ENCODE measurements at regions not wholly inside any gene's neighbourhood (a gene's known extent, or its start where the extent isn't known, plus 50 kb on each side); places are given as distances from the start of the nearest gene placed in this dataset.

- Mint-ChIP-seq H3K27ac (no peak overlapping the region), H3K9me3 (peaks cover 0 to 4% (median 1%) of the 10 kb centered on the region in 3 donors), H3K36me3 (peaks cover 2% of the 10 kb centered on the region), H3K4me3 (no peak overlapping the region), H3K4me1 (no peaks in the 10 kb centered on the region), H3K27me3 (no peaks in the 10 kb centered on the region)
Observed at GRCh38 chr9:16170119-16170518, 617.3 kb downstream of the CCDC171 start.

GRCh38 chr9:16171911-16172310 lies 619.1 kb downstream of the CCDC171 start:
- H3K9me3 Mint-ChIP-seq, result peaks cover 0 to 2% (median 1%) of the 10 kb centered on the region in 3 donors
- peaks cover 2% of the 10 kb centered on the region for H3K36me3 Mint-ChIP-seq
- H3K4me3 Mint-ChIP-seq, result no peak overlapping the region
- H3K27ac Mint-ChIP-seq, result no peak overlapping the region
- H3K4me1 Mint-ChIP-seq, result no peaks in the 10 kb centered on the region
- H3K27me3 Mint-ChIP-seq, result no peaks in the 10 kb centered on the region

DNA sequence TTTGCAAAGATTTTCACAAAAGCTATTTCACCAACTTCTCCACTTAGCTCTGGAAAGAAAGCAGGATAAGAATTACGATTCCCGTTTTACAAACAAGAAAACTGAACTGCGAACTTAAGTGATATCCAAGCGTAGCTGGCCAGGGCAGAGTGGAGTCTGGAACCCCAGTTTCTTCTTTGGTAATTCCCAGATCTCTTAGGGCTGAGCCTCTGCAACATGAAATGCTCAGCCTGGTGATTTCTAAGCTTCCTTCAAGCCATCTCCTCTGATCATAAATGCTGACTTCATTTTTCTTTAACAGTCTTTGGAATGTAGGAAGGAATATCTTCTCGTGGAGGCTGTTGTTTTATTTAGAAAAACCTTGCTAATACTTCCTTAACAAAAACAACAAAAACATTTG lies 620.0 kb downstream of the CCDC171 start:
- no peaks in the 10 kb centered on the region for H3K27me3 Mint-ChIP-seq
- no peak overlapping the region for H3K27ac Mint-ChIP-seq
- no peak overlapping the region for H3K4me3 Mint-ChIP-seq
- peaks cover 2% of the 10 kb centered on the region for H3K36me3 Mint-ChIP-seq
- peaks cover 0 to 2% (median 1%) of the 10 kb centered on the region in 3 donors for H3K9me3 Mint-ChIP-seq
- H3K4me1 Mint-ChIP-seq, result no peaks in the 10 kb centered on the region

GRCh38 chr9:16174915-16175314 lies 622.1 kb downstream of the CCDC171 start:
- no peak overlapping the region for H3K4me3 Mint-ChIP-seq
- H3K36me3 Mint-ChIP-seq, result peaks cover 2% of the 10 kb centered on the region
- no peaks in the 10 kb centered on the region for H3K27me3 Mint-ChIP-seq
- peaks cover 0 to 2% (median 1%) of the 10 kb centered on the region in 3 donors for H3K9me3 Mint-ChIP-seq
- no peaks in the 10 kb centered on the region for H3K4me1 Mint-ChIP-seq
- H3K27ac Mint-ChIP-seq, result no peak overlapping the region

DNA sequence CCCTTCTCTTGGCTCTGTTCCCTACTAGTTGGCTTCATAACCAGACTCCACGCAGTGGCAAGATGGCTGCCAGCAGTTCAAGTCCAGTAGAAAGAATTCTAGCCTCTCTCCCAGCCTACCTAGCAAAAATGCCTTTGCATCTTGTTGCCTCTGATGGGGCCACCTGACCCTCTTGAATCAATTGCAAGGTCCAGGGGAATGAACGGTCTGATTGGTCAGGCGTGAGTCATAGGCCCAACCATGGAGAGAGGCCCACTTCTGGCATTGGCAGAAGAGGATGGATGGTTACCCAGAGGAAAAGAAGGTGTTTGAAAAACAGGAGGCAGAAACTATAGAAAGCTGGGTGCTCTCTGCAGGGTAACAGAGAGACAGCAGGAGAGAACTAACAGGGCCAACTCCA lies 622.6 kb downstream of the CCDC171 start:
- peaks cover 2% of the 10 kb centered on the region for H3K36me3 Mint-ChIP-seq

DNA sequence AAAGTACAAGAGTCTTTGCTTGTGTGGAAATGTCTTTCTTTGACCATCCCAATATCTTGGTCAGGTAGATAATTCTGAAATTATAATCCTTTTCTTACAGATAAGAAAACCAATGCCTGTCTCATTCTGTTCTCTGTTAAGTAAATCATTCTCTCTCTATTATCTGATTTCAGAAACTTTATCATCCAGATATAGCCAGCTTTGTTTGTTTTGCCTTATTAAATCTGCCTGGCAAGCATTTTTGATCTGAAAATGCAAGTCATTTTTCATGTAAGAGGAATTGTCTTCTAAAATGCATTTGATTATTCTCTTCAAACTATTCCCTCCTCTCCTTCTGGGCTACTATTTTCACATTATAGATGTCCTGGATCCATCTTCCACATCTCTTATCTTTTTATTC lies 625.5 kb downstream of the CCDC171 start:
- Mint-ChIP-seq H3K4me1 (no peaks in the 10 kb centered on the region), H3K27ac (no peak overlapping the region), H3K4me3 (no peak overlapping the region), H3K27me3 (no peaks in the 10 kb centered on the region), H3K36me3 (no peaks in the 10 kb centered on the region), H3K9me3 (peaks cover 2 to 6% (median 5%) of the 10 kb centered on the region in 3 donors)

More for the DNA sequence above, 622.6 kb downstream of the CCDC171 start:
- no peak overlapping the region for H3K4me3 Mint-ChIP-seq
- peaks cover 0 to 2% (median 1%) of the 10 kb centered on the region in 3 donors for H3K9me3 Mint-ChIP-seq
- no peaks in the 10 kb centered on the region for H3K4me1 Mint-ChIP-seq
- H3K27me3 Mint-ChIP-seq, result no peaks in the 10 kb centered on the region
- no peak overlapping the region for H3K27ac Mint-ChIP-seq

GRCh38 chr9:16179566-16179965 lies 626.7 kb downstream of the CCDC171 start:
- Mint-ChIP-seq H3K27me3 (no peaks in the 10 kb centered on the region), H3K36me3 (no peaks in the 10 kb centered on the region), H3K9me3 (peaks cover 2 to 6% (median 5%) of the 10 kb centered on the region in 3 donors), H3K4me3 (no peak overlapping the region), H3K4me1 (no peaks in the 10 kb centered on the region), H3K27ac (no peak overlapping the region)

GRCh38 chr9:16180091-16180490 lies 627.2 kb downstream of the CCDC171 start:
- no peaks in the 10 kb centered on the region for H3K4me1 Mint-ChIP-seq
- no peaks in the 10 kb centered on the region for H3K27me3 Mint-ChIP-seq
- H3K9me3 Mint-ChIP-seq, result peaks cover 0 to 5% (median 4%) of the 10 kb centered on the region in 3 donors
- H3K4me3 Mint-ChIP-seq, result no peak overlapping the region
- H3K27ac Mint-ChIP-seq, result no peak overlapping the region
- no peaks in the 10 kb centered on the region for H3K36me3 Mint-ChIP-seq

- Mint-ChIP-seq H3K27me3 (no peaks in the 10 kb centered on the region), H3K9me3 (peaks cover 0 to 5% (median 4%) of the 10 kb centered on the region in 3 donors), H3K4me3 (no peak overlapping the region), H3K36me3 (no peaks in the 10 kb centered on the region), H3K4me1 (no peaks in the 10 kb centered on the region), H3K27ac (no peak overlapping the region)
Observed at GRCh38 chr9:16180546-16180945, 627.7 kb downstream of the CCDC171 start.

- H3K27ac Mint-ChIP-seq, result no peak overlapping the region
- no peaks in the 10 kb centered on the region for H3K4me1 Mint-ChIP-seq
- no peak overlapping the region for H3K4me3 Mint-ChIP-seq
- H3K36me3 Mint-ChIP-seq, result no peaks in the 10 kb centered on the region
- peaks cover 2 to 5% (median 4%) of the 10 kb centered on the region in 3 donors for H3K9me3 Mint-ChIP-seq
- no peaks in the 10 kb centered on the region for H3K27me3 Mint-ChIP-seq
Observed at GRCh38 chr9:16181539-16181938, 628.7 kb downstream of the CCDC171 start.

- H3K9me3 Mint-ChIP-seq, result peaks cover 2 to 6% (median 5%) of the 10 kb centered on the region in 3 donors
- no peaks in the 10 kb centered on the region for H3K36me3 Mint-ChIP-seq
- no peaks in the 10 kb centered on the region for H3K4me1 Mint-ChIP-seq
- no peaks in the 10 kb centered on the region for H3K27me3 Mint-ChIP-seq
- H3K4me3 Mint-ChIP-seq, result no peak overlapping the region
- H3K27ac Mint-ChIP-seq, result no peak overlapping the region
Observed at GRCh38 chr9:16182784-16183183, 629.9 kb downstream of the CCDC171 start.

GRCh38 chr9:16184964-16185646 lies 632.3 kb downstream of the CCDC171 start:
- no peak overlapping the region for H3K4me3 Mint-ChIP-seq
- H3K36me3 Mint-ChIP-seq, result no peaks in the 10 kb centered on the region

GRCh38 chr9:16191191-16191590 lies 638.3 kb downstream of the CCDC171 start:
- H3K4me3 Mint-ChIP-seq, result no peak overlapping the region
- peaks cover 3 to 10% (median 6%) of the 10 kb centered on the region in 3 donors for H3K9me3 Mint-ChIP-seq

More at GRCh38 chr9:16184964-16185646, 632.3 kb downstream of the CCDC171 start:
- H3K27ac Mint-ChIP-seq, result no peak overlapping the region
- no peaks in the 10 kb centered on the region for H3K4me1 Mint-ChIP-seq
- no peaks in the 10 kb centered on the region for H3K27me3 Mint-ChIP-seq
- H3K9me3 Mint-ChIP-seq, result peaks cover 4 to 11% (median 6%) of the 10 kb centered on the region in 3 donors

GRCh38 chr9:16191691-16192402 lies 639.0 kb downstream of the CCDC171 start:
- Mint-ChIP-seq H3K27ac (no peak overlapping the region), H3K4me3 (no peak overlapping the region)

More at GRCh38 chr9:16191191-16191590, 638.3 kb downstream of the CCDC171 start:
- no peak overlapping the region for H3K27ac Mint-ChIP-seq
- H3K27me3 Mint-ChIP-seq, result no peaks in the 10 kb centered on the region
- H3K4me1 Mint-ChIP-seq, result no peaks in the 10 kb centered on the region
- no peaks in the 10 kb centered on the region for H3K36me3 Mint-ChIP-seq

GRCh38 chr9:16192403-16193017 lies 639.7 kb downstream of the CCDC171 start:
- H3K4me3 Mint-ChIP-seq, result no peak overlapping the region
- peaks cover 2 to 8% (median 6%) of the 10 kb centered on the region in 3 donors for H3K9me3 Mint-ChIP-seq
- no peaks in the 10 kb centered on the region for H3K27me3 Mint-ChIP-seq
- no peak overlapping the region for H3K27ac Mint-ChIP-seq
- no peaks in the 10 kb centered on the region for H3K4me1 Mint-ChIP-seq
- no peaks in the 10 kb centered on the region for H3K36me3 Mint-ChIP-seq

More at GRCh38 chr9:16191691-16192402, 639.0 kb downstream of the CCDC171 start:
- H3K9me3 Mint-ChIP-seq, result peaks cover 3 to 8% (median 6%) of the 10 kb centered on the region in 3 donors
- H3K27me3 Mint-ChIP-seq, result no peaks in the 10 kb centered on the region
- H3K4me1 Mint-ChIP-seq, result no peaks in the 10 kb centered on the region
- no peaks in the 10 kb centered on the region for H3K36me3 Mint-ChIP-seq

All from IgD-negative memory B cell (primary cell).